GM23248 (cell line): ENCODE measurements at regions not wholly inside any gene's neighbourhood (a gene's known extent, or its start where the extent isn't known, plus 50 kb on each side); places are given as distances from the start of the nearest gene placed in this dataset.
"Not testable (repeated sequence)": the region's sequence is repeated elsewhere in the genome, so short reads cannot be mapped to it uniquely, and the experiment has no call there.

Experiments used
- DNase-seq: peaks from one replicate; pipeline ENCODE4 v3.0.0-alpha.2; 2015
- H2AFZ ChIP-seq: fragments of 200-600 bp; sonication (generic); 2 replicates; pipeline ENCODE4 v1.6.1; 2016; ENCODE audit warnings: antibody characterized with exemption
- H3F3A ChIP-seq: fragments of 200-600 bp; sonication (generic); 2 replicates; pipeline ENCODE4 v1.6.1; 2016; ENCODE audit warnings: mild to moderate bottlenecking, antibody characterized with exemption, mixed run types; ENCODE audit not compliant: insufficient read depth
- H3K27ac ChIP-seq: fragments of 200-600 bp; sonication (generic); 2 replicates; pipeline ENCODE4 v1.5.1; 2016; ENCODE audit warnings: mild to moderate bottlenecking
- H3K27me3 ChIP-seq: fragments of 200-600 bp; sonication (generic); replicated peaks from 2 replicates; pipeline ENCODE4 v1.6.1; 2016; ENCODE audit warnings: mild to moderate bottlenecking; ENCODE audit not compliant: insufficient read depth
- H3K36me3 ChIP-seq: fragments of 200-600 bp; sonication (generic); 2 replicates; pipeline ENCODE4 v1.6.1; 2016; ENCODE audit warnings: low read depth, mild to moderate bottlenecking
- H3K4me1 ChIP-seq: fragments of 200-600 bp; sonication (generic); 2 replicates; pipeline ENCODE4 v1.6.1; 2016; ENCODE audit warnings: mild to moderate bottlenecking; ENCODE audit not compliant: insufficient read depth
- H3K4me2 ChIP-seq: fragments of 200-600 bp; sonication (generic); one replicate; pipeline ENCODE4 v1.6.1; 2016; ENCODE audit warnings: mild to moderate bottlenecking; ENCODE audit not compliant: unreplicated experiment
- H3K4me3 ChIP-seq: fragments of 200-600 bp; sonication (generic); 2 replicates; pipeline ENCODE4 v1.5.1; 2016; ENCODE audit warnings: mild to moderate bottlenecking
- H3K79me2 ChIP-seq: fragments of 200-600 bp; sonication (generic); 2 replicates; pipeline ENCODE4 v1.6.1; 2016; ENCODE audit warnings: mild to moderate bottlenecking; ENCODE audit not compliant: insufficient read depth
- H3K9ac ChIP-seq: fragments of 200-600 bp; sonication (generic); 2 replicates; pipeline ENCODE4 v1.6.1; 2016; ENCODE audit warnings: mild to moderate bottlenecking
- H3K9me2 ChIP-seq: fragments of 200-600 bp; sonication (generic); 2 replicates; pipeline ENCODE4 v1.6.1; 2016; ENCODE audit warnings: mixed run types, mild to moderate bottlenecking, moderate library complexity; ENCODE audit not compliant: insufficient read depth
- H3K9me3 ChIP-seq: fragments of 200-600 bp; sonication (generic); one replicate; pipeline ENCODE4 v1.6.1; 2017; ENCODE audit warnings: low read depth
- H4K20me1 ChIP-seq: fragments of 200-600 bp; sonication (generic); 2 replicates; pipeline ENCODE4 v1.6.0; 2016; ENCODE audit not compliant: insufficient read depth
- EZH2 ChIP-seq: fragments of 200-600 bp; sonication (generic); IDR thresholded peaks from 2 replicates; pipeline ENCODE4 v1.6.1; 2018; ENCODE audit warnings: antibody characterized with exemption, mild to moderate bottlenecking; ENCODE audit not compliant: insufficient read depth, poor library complexity, severe bottlenecking
- EZH2phosphoT487 ChIP-seq: fragments of 200-600 bp; sonication (generic); IDR thresholded peaks from 2 replicates; pipeline ENCODE4 v1.6.1; 2018; ENCODE audit warnings: antibody characterized with exemption, moderate library complexity, mild to moderate bottlenecking, low read depth; ENCODE audit not compliant: insufficient read depth
- WGBS, 2 experiments: methylation state at CpG; one replicate each; pipeline ENCODE4 v1.1.6; 2015 to 2017; ENCODE audit warnings: low lambda C conversion rate in 2 of 2, low coverage in 1 of 2; ENCODE audit errors: missing lambda C conversion rate in 2 of 2; 5-methylcytosine and 5-hydroxymethylcytosine counted together
- in situ Hi-C: fragments of 300-500 bp; cut with MboI; formaldehyde crosslinking; loops from 2 replicates; pipeline ENCODE4 v1.15.0; 2020

- Histone ChIP-seq H3F3A (no peaks in the 10 kb centered on the region), H3K36me3 (no peaks in the 10 kb centered on the region), H3K9ac (no peak overlapping the region), H3K9me3 (no peaks in the 10 kb centered on the region), H3K4me1 (no peaks in the 10 kb centered on the region), H2AFZ (no peak overlapping the region), H3K27me3 (no peaks in the 10 kb centered on the region), H4K20me1 (no peaks in the 10 kb centered on the region), H3K9me2 (no peaks in the 10 kb centered on the region), H3K27ac (no peak overlapping the region), H3K79me2 (no peaks in the 10 kb centered on the region), H3K4me3 (no peak overlapping the region), H3K4me2 (no peak overlapping the region)
- WGBS, 2 experiments: 13 to 19% methylated on average over 2 of the region's 2 CpGs
- no peak for DNase-seq
- TF ChIP-seq EZH2 (no peak), EZH2phosphoT487 (no peak)
- in situ Hi-C loops: no loop called here
Observed at GRCh38 chr4:18611026-18611425, 589.5 kb upstream of the LCORL start.

- no peak overlapping the region for H3K4me2 ChIP-seq
- H3F3A ChIP-seq: no peaks in the 10 kb centered on the region
- WGBS, 2 experiments: 47 to 54% methylated on average over 4 of the region's 4 CpGs
- H3K36me3 ChIP-seq: no peaks in the 10 kb centered on the region
- H3K79me2 ChIP-seq: no peaks in the 10 kb centered on the region
- no peak overlapping the region for H3K9ac ChIP-seq
- no peak overlapping the region for H3K27ac ChIP-seq
- H3K9me2 ChIP-seq: no peaks in the 10 kb centered on the region
- H3K4me3 ChIP-seq: no peak overlapping the region
- H2AFZ ChIP-seq: no peak overlapping the region
- no peak for TF ChIP-seq EZH2
- DNase-seq: no peak
- H4K20me1 ChIP-seq: no peaks in the 10 kb centered on the region
- in situ Hi-C loops: no loop called here
- H3K4me1 ChIP-seq: no peaks in the 10 kb centered on the region
- no peaks in the 10 kb centered on the region for H3K9me3 ChIP-seq
- no peaks in the 10 kb centered on the region for H3K27me3 ChIP-seq
Observed at GRCh38 chr4:18608908-18609533, 587.5 kb upstream of the LCORL start.

GRCh38 chr4:18602610-18603009 is 581.1 kb upstream of the LCORL start:
- not testable (repeated sequence) for H4K20me1 ChIP-seq, DNase-seq

DNA sequence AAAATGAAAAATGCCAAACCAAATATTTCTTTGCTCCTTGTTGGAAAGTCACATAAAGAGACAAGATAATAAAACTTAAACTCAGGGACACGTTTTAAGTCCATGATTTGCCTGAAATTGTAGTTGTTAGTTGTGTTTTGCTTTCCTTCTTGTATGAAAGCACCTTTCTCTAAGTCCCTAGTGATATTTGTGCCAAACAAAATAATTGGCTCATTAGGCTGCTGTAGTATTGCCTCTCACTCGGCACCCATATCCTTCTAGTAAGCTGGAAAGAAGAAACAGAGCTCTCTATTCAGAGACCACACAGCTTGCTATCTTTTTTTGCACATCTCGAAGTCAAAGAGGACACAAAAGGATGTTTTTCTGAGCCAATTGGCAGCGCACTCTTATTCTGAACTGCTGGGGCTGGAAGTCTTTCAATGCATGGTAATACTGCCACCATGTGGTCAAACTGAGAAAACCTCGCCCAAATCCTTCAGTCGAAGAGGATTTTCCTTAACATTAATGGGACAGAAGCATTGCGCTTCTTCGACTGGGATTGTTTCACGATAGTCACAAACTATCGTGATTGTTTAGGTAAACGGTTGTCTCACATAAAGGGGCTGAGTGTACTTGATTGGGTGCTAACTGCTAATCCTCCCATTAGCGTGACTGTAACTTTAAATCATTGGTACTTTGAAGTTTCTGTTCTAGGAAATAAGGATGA is 571.9 kb upstream of the LCORL start:
- no peak overlapping the region for H3K27ac ChIP-seq
- DNase-seq: peak; percentile 79
- no peaks in the 10 kb centered on the region for H3K9me3 ChIP-seq
- no peaks in the 10 kb centered on the region for H3F3A ChIP-seq
- 1 to 2% methylated on average over 12 of the region's 12 CpGs for WGBS, 2 experiments
- TF ChIP-seq EZH2phosphoT487: no peak
- no peak for TF ChIP-seq EZH2
- H3K4me1 ChIP-seq: no peaks in the 10 kb centered on the region
- in situ Hi-C loops: loop anchor here (10.0 to 25.0 kb wide), 3 partner anchors 656 to 1031 kb away; no protein-coding TSS in a partner anchor
- peak overlapping the region; percentile 89 for H2AFZ ChIP-seq
- H3K9ac ChIP-seq: peak overlapping the region; percentile 43; the same call in 1 of the 2 replicates
- H3K4me3 ChIP-seq: peak overlapping the region; percentile 66
- H3K9me2 ChIP-seq: no peaks in the 10 kb centered on the region
- H3K4me2 ChIP-seq: peak overlapping the region; percentile 88
- no peaks in the 10 kb centered on the region for H4K20me1 ChIP-seq
- no peaks in the 10 kb centered on the region for H3K36me3 ChIP-seq
- H3K27me3 ChIP-seq: no peaks in the 10 kb centered on the region
- no peaks in the 10 kb centered on the region for H3K79me2 ChIP-seq

More at GRCh38 chr4:18602610-18603009, 581.1 kb upstream of the LCORL start:
- H3K9ac ChIP-seq, H3K27me3 ChIP-seq, H3K36me3 ChIP-seq, H3F3A ChIP-seq, H3K79me2 ChIP-seq, in situ Hi-C loops, H3K4me3 ChIP-seq, H2AFZ ChIP-seq, H3K4me2 ChIP-seq, H3K4me1 ChIP-seq, H3K9me3 ChIP-seq, H3K9me2 ChIP-seq, H3K27ac ChIP-seq: not testable (repeated sequence)
- WGBS, 2 experiments: 70 to 72% methylated on average over 7 to 8 of the region's 8 CpGs
